WTC11 (cell line): ENCODE measurements at regions not wholly inside any gene's neighbourhood (a gene's known extent, or its start where the extent isn't known, plus 50 kb on each side); places are given as distances from the start of the nearest gene placed in this dataset.

Experiments used
- ATAC-seq: fragments of 200-7000 bp; cut with Tn5 transposase; 2 replicates; pipeline ENCODE4 v1.10.0; 2021; ENCODE audit warnings: mild to moderate bottlenecking, moderate library complexity
- CTCF ChIA-PET: fragments of 300-600 bp; sonication (Branson Sonifier 250); formaldehyde crosslinking; loops from one replicate; lab custom pipeline; 2021; ENCODE audit warnings: antibody characterized with exemption; lab: Charles Lee
- POLR2A ChIA-PET: fragments of 350-600 bp; sonication (Branson Sonifier 250); formaldehyde crosslinking; loops from one replicate; lab custom pipeline; 2021; ENCODE audit warnings: antibody characterized with exemption; lab: Charles Lee
- DNase-seq: peaks from one replicate; pipeline ENCODE4 v3.0.0; 2021; ENCODE audit warnings: low spot score
- H3K27ac Mint-ChIP-seq: 2 replicates; pipeline ENCODE4 v1.8.0; 2021; ENCODE audit warnings: mixed read lengths
- H3K27me3 Mint-ChIP-seq: 2 replicates; pipeline ENCODE4 v1.8.0; 2021; ENCODE audit warnings: low read depth, mild to moderate bottlenecking, moderate library complexity, mixed read lengths
- H3K36me3 Mint-ChIP-seq: 2 replicates; pipeline ENCODE4 v1.8.0; 2021; ENCODE audit warnings: mixed read lengths
- H3K4me1 Mint-ChIP-seq: 2 replicates; pipeline ENCODE4 v1.8.0; 2022; ENCODE audit warnings: mixed read lengths
- H3K4me3 Mint-ChIP-seq: 2 replicates; pipeline ENCODE4 v1.8.0; 2021; ENCODE audit warnings: mild to moderate bottlenecking, moderate library complexity, mixed read lengths
- H3K9me3 Mint-ChIP-seq: 2 replicates; pipeline ENCODE4 v1.8.0; 2021; ENCODE audit warnings: mixed read lengths
- ETV6 ChIP-seq: sonication (generic); formaldehyde crosslinking; IDR thresholded peaks from 2 replicates; pipeline ENCODE4 v1.8.1; 2022; ENCODE audit warnings: mild to moderate bottlenecking, missing genetic modification reagents
- FOXP1 ChIP-seq: sonication (generic); formaldehyde crosslinking; IDR thresholded peaks from 2 replicates; pipeline ENCODE4 v1.8.0; 2022; ENCODE audit warnings: missing genetic modification reagents, mild to moderate bottlenecking, moderate library complexity, borderline replicate concordance
- GTF2I ChIP-seq: fragments of 250-450 bp; sonication (Bioruptor Pico); conservative IDR thresholded peaks from 2 replicates; pipeline ENCODE4 v1.4.0; 2021; ENCODE audit warnings: mild to moderate bottlenecking
- MXD4 ChIP-seq: fragments of 250-450 bp; sonication (Bioruptor Pico); IDR thresholded peaks from 2 replicates; pipeline ENCODE4 v1.8.0; 2021; ENCODE audit warnings: mild to moderate bottlenecking, moderate library complexity, borderline replicate concordance
- MYBL2 ChIP-seq: sonication (generic); formaldehyde crosslinking; IDR thresholded peaks from 2 replicates; pipeline ENCODE4 v1.8.1; 2023; ENCODE audit warnings: mild to moderate bottlenecking, moderate library complexity, missing genetic modification reagents
- OVOL2 ChIP-seq: fragments of 250-450 bp; sonication (Bioruptor Pico); IDR thresholded peaks from 2 replicates; pipeline ENCODE4 v1.9.0; 2021; ENCODE audit warnings: mild to moderate bottlenecking, borderline replicate concordance
- TCF7 ChIP-seq: sonication (generic); formaldehyde crosslinking; IDR thresholded peaks from 2 replicates; pipeline ENCODE4 v1.8.0; 2022; ENCODE audit warnings: mild to moderate bottlenecking, low read depth, missing genetic modification reagents, moderate library complexity
- ZNF138 ChIP-seq: sonication (generic); formaldehyde crosslinking; conservative IDR thresholded peaks from 2 replicates; pipeline ENCODE4 v1.8.1; 2022; ENCODE audit warnings: mild to moderate bottlenecking, moderate library complexity, missing genetic modification reagents
- TF ChIP-seq, protein P1 (sequence below): sonication (generic); formaldehyde crosslinking; IDR thresholded peaks from 2 replicates; pipeline ENCODE4 v1.8.1; 2023; ENCODE audit warnings: mild to moderate bottlenecking, missing genetic modification reagents, borderline replicate concordance
- TF ChIP-seq, protein P2 (sequence below): sonication (generic); formaldehyde crosslinking; IDR thresholded peaks from 2 replicates; pipeline ENCODE4 v1.8.1; 2023; ENCODE audit warnings: mild to moderate bottlenecking, missing genetic modification reagents, moderate library complexity
- TF ChIP-seq, protein P3 (sequence below): sonication (generic); formaldehyde crosslinking; IDR thresholded peaks from 2 replicates; pipeline ENCODE4 v1.8.0; 2022; ENCODE audit warnings: mild to moderate bottlenecking, missing genetic modification reagents
- TF ChIP-seq, protein P4 (sequence below): fragments of 250-450 bp; sonication (Bioruptor Pico); IDR thresholded peaks from 2 replicates; pipeline ENCODE4 v1.9.0; 2021; ENCODE audit warnings: mild to moderate bottlenecking
- TF ChIP-seq, protein P5 (sequence below): sonication (generic); formaldehyde crosslinking; IDR thresholded peaks from 2 replicates; pipeline ENCODE4 v1.8.1; 2022; ENCODE audit warnings: low read depth, mild to moderate bottlenecking, moderate library complexity, missing genetic modification reagents, borderline replicate concordance
- TF ChIP-seq, protein P6 (sequence below): sonication (generic); formaldehyde crosslinking; IDR thresholded peaks from 2 replicates; pipeline ENCODE4 v1.8.1; 2023; ENCODE audit warnings: mild to moderate bottlenecking, moderate library complexity, missing genetic modification reagents
- TF ChIP-seq, protein P7 (sequence below): sonication (generic); formaldehyde crosslinking; IDR thresholded peaks from 2 replicates; pipeline ENCODE4 v1.8.1; 2022; ENCODE audit warnings: low read depth, missing genetic modification reagents, borderline replicate concordance

DNA sequence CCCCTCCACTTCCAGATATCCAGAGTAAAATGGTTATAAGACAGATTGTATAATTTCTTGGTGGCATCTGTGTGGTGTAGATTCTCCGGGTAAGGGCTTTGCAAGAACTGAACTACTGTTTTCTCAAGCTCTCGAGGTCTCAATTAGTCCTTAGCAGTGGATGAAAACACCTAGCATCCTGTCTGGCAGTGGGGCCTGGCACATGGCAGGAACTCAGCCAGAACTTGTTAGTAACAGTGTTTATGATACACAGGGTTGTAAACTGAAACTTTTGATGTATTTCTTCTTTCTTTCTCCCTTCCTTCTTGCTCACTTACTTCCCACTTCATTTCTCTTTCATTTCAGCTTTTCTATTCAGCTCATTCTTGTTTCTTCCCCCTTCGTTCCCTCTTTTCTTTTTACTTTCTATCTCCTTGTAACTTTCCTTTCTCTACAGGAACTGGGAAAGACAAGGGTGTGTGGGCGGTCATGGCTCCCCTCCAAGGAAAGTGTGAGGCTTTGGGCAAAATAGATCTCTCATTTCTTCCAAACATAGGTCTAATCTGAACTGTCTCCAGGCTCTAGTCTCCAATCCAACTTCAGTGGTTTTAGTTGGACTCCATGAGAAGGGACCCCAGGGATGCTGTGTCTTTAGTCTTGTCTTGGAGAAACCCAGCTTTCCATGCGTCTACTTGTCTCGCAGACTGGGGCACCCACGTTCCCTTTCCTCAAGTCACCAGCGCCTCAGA lies 159.7 kb downstream of the PAH start (continued):
- TF ChIP-seq, protein P1, sequence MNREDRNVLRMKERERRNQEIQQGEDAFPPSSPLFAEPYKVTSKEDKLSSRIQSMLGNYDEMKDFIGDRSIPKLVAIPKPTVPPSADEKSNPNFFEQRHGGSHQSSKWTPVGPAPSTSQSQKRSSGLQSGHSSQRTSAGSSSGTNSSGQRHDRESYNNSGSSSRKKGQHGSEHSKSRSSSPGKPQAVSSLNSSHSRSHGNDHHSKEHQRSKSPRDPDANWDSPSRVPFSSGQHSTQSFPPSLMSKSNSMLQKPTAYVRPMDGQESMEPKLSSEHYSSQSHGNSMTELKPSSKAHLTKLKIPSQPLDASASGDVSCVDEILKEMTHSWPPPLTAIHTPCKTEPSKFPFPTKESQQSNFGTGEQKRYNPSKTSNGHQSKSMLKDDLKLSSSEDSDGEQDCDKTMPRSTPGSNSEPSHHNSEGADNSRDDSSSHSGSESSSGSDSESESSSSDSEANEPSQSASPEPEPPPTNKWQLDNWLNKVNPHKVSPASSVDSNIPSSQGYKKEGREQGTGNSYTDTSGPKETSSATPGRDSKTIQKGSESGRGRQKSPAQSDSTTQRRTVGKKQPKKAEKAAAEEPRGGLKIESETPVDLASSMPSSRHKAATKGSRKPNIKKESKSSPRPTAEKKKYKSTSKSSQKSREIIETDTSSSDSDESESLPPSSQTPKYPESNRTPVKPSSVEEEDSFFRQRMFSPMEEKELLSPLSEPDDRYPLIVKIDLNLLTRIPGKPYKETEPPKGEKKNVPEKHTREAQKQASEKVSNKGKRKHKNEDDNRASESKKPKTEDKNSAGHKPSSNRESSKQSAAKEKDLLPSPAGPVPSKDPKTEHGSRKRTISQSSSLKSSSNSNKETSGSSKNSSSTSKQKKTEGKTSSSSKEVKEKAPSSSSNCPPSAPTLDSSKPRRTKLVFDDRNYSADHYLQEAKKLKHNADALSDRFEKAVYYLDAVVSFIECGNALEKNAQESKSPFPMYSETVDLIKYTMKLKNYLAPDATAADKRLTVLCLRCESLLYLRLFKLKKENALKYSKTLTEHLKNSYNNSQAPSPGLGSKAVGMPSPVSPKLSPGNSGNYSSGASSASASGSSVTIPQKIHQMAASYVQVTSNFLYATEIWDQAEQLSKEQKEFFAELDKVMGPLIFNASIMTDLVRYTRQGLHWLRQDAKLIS (CRISPR knock-in tag), result no peak
- no peak for TF ChIP-seq GTF2I (CRISPR knock-in tag)
- TF ChIP-seq ETV6 (CRISPR knock-in tag), result no peak

DNA sequence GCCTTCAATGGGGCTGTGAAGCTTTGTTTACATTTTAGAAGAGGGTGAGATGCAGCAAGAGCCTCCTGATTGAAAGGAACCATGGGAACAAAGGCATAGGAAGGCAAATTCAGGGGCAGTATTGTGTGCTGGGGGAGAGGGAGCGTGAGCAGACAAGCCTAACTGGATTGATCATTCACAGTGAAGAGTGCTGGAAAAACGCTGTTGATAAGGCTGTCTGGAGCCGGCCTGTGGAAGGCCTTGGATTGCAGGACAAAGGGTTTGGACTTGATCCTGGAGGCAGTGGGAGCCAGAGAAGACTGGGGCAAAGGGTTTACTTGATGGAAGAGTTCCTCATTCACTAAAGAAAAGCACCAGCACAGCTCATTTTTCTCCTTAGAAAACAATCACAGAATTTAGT lies 160.5 kb downstream of the PAH start:
- H3K9me3 Mint-ChIP-seq, result no peaks in the 10 kb centered on the region
- peak; percentile 30 for ATAC-seq
- no peaks in the 10 kb centered on the region for H3K27me3 Mint-ChIP-seq
- ChIA-PET CTCF (no interaction called here), POLR2A (no interaction called here)
- no peak for TF ChIP-seq MYBL2 (CRISPR knock-in tag)
- no peak for TF ChIP-seq OVOL2 (CRISPR knock-in tag)
- TF ChIP-seq, protein P2, sequence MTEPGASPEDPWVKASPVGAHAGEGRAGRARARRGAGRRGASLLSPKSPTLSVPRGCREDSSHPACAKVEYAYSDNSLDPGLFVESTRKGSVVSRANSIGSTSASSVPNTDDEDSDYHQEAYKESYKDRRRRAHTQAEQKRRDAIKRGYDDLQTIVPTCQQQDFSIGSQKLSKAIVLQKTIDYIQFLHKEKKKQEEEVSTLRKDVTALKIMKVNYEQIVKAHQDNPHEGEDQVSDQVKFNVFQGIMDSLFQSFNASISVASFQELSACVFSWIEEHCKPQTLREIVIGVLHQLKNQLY, result no peak
- TF ChIP-seq, protein P3, sequence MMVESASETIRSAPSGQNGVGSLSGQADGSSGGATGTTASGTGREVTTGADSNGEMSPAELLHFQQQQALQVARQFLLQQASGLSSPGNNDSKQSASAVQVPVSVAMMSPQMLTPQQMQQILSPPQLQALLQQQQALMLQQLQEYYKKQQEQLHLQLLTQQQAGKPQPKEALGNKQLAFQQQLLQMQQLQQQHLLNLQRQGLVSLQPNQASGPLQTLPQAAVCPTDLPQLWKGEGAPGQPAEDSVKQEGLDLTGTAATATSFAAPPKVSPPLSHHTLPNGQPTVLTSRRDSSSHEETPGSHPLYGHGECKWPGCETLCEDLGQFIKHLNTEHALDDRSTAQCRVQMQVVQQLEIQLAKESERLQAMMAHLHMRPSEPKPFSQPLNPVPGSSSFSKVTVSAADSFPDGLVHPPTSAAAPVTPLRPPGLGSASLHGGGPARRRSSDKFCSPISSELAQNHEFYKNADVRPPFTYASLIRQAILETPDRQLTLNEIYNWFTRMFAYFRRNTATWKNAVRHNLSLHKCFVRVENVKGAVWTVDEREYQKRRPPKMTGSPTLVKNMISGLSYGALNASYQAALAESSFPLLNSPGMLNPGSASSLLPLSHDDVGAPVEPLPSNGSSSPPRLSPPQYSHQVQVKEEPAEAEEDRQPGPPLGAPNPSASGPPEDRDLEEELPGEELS (CRISPR knock-in tag), result no peak
- TF ChIP-seq, protein P4, sequence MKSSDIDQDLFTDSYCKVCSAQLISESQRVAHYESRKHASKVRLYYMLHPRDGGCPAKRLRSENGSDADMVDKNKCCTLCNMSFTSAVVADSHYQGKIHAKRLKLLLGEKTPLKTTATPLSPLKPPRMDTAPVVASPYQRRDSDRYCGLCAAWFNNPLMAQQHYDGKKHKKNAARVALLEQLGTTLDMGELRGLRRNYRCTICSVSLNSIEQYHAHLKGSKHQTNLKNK (CRISPR knock-in tag), result no peak
- no peak for TF ChIP-seq TCF7 (CRISPR knock-in tag)
- TF ChIP-seq ZNF138, result no peak
- TF ChIP-seq, protein P5, sequence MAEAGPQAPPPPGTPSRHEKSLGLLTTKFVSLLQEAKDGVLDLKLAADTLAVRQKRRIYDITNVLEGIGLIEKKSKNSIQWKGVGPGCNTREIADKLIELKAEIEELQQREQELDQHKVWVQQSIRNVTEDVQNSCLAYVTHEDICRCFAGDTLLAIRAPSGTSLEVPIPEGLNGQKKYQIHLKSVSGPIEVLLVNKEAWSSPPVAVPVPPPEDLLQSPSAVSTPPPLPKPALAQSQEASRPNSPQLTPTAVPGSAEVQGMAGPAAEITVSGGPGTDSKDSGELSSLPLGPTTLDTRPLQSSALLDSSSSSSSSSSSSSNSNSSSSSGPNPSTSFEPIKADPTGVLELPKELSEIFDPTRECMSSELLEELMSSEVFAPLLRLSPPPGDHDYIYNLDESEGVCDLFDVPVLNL (CRISPR knock-in tag), result no peak
- TF ChIP-seq MXD4 (CRISPR knock-in tag), result no peak
- no peak for DNase-seq
- H3K27ac Mint-ChIP-seq, result no peak overlapping the region
- no peak overlapping the region for H3K4me3 Mint-ChIP-seq
- H3K36me3 Mint-ChIP-seq, result no peaks in the 10 kb centered on the region
- peaks cover 8% of the 10 kb centered on the region for H3K4me1 Mint-ChIP-seq

DNA sequence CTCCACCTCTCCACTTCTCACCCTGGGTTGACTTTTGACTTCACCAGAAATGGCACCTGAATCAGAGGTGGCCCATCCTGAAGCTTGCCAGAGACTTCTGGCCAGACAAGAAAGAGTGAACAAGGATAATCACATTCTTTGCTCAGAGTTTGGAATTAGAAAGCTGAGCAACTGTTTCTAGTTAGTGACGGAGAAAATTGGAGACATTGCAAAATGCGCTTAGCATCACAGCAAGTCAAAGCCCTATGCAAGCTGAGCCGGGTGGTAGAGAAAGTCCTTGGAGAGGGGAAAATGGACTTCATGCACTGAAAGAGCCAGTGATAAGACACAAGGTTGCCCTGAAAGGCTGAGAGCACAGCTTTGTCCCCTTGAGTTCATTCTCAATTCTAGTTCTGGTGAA lies 161.8 kb downstream of the PAH start:
- Mint-ChIP-seq H3K9me3 (no peaks in the 10 kb centered on the region), H3K27me3 (no peaks in the 10 kb centered on the region), H3K36me3 (no peaks in the 10 kb centered on the region), H3K4me1 (peaks cover 8% of the 10 kb centered on the region), H3K4me3 (no peak overlapping the region), H3K27ac (no peak overlapping the region)
- ChIA-PET CTCF (no interaction called here), POLR2A (no interaction called here)
- TF ChIP-seq FOXP1 (CRISPR knock-in tag), result no peak
- TF ChIP-seq, protein P6, sequence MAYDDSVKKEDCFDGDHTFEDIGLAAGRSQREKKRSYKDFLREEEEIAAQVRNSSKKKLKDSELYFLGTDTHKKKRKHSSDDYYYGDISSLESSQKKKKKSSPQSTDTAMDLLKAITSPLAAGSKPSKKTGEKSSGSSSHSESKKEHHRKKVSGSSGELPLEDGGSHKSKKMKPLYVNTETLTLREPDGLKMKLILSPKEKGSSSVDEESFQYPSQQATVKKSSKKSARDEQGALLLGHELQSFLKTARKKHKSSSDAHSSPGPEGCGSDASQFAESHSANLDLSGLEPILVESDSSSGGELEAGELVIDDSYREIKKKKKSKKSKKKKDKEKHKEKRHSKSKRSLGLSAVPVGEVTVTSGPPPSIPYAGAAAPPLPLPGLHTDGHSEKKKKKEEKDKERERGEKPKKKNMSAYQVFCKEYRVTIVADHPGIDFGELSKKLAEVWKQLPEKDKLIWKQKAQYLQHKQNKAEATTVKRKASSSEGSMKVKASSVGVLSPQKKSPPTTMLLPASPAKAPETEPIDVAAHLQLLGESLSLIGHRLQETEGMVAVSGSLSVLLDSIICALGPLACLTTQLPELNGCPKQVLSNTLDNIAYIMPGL (CRISPR knock-in tag), result no peak
- TF ChIP-seq, protein P7, sequence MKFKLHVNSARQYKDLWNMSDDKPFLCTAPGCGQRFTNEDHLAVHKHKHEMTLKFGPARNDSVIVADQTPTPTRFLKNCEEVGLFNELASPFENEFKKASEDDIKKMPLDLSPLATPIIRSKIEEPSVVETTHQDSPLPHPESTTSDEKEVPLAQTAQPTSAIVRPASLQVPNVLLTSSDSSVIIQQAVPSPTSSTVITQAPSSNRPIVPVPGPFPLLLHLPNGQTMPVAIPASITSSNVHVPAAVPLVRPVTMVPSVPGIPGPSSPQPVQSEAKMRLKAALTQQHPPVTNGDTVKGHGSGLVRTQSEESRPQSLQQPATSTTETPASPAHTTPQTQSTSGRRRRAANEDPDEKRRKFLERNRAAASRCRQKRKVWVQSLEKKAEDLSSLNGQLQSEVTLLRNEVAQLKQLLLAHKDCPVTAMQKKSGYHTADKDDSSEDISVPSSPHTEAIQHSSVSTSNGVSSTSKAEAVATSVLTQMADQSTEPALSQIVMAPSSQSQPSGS (CRISPR knock-in tag), result no peak
- ATAC-seq (no peak), DNase-seq (no peak)
